K562 (cell line): ENCODE measurements at regions not wholly inside any gene's neighbourhood (a gene's known extent, or its start where the extent isn't known, plus 50 kb on each side); places are given as distances from the start of the nearest gene placed in this dataset.

Experiments used
- EZH2 ChIP-seq: IDR thresholded peaks from 2 replicates; pipeline ENCODE4 v1.6.1; 2012; ENCODE audit warnings: low read depth, mild to moderate bottlenecking, inconsistent platforms, low read length, borderline replicate concordance
- MTA2 ChIP-seq: fragments of 450-650 bp; IDR thresholded peaks from 2 replicates; pipeline ENCODE4 v1.6.1; 2016; ENCODE audit warnings: low read depth

DNA sequence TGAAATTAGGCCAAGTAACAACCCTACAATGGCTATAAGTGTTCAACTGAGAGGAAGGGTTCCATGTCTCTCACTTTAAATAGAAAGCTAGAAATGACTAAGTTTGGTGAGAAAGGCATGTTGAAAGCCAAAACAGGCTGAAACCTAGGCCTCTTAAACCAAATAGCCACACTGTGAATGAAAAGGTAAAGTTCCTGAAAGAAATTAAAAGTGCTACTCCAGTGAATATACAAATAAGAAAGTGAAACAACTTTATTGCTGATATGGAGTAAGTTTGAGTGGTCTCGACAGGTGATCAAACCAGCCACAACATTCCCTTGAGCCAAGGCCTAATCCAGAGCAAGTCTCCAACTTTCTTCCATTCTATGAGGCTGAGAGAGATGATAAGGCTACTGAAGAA lies 209.6 kb downstream of the KLF12 start:
- TF ChIP-seq MTA2 = no peak
- TF ChIP-seq EZH2 = no peak
